Gastroesophageal sphincter (tissue), 3 donors: ENCODE measurements at regions not wholly inside any gene's neighbourhood (a gene's known extent, or its start where the extent isn't known, plus 50 kb on each side); places are given as distances from the start of the nearest gene placed in this dataset.

Experiments
- CTCF ChIP-seq, 4 experiments: fragments of 200-600 bp in 2 of 4; fragments of 450-650 bp in 2 of 4; sonication (generic) in 1 of 4; IDR thresholded peaks; one replicate each; pipeline ENCODE4 v1.5.1; 2017 to 2019; ENCODE audit warnings: antibody characterized with exemption in 4 of 4, mild to moderate bottlenecking in 2 of 4, moderate library complexity in 2 of 4
- POLR2A ChIP-seq, 2 donors: fragments of 450-650 bp; IDR thresholded peaks; one replicate each; pipeline ENCODE4 v1.6.1; 2017; ENCODE audit warnings: antibody characterized with exemption in 2 of 2, mild to moderate bottlenecking in 2 of 2, moderate library complexity in 1 of 2

GRCh38 chr6:113597231-113597583 lies 259.9 kb upstream of the MARCKS start:
- TF ChIP-seq CTCF (IDR thresholded peaks at IDR 0.05) (no peak), POLR2A (IDR thresholded peaks at IDR 0.05) (no peak)
